ENCODE measurements at regions not wholly inside any gene's neighbourhood (a gene's known extent, or its start where the extent isn't known, plus 50 kb on each side); places are given as distances from the start of the nearest gene placed in this dataset.
"Not testable (repeated sequence)": the region's sequence is repeated elsewhere in the genome, so short reads cannot be mapped to it uniquely, and the experiment has no call there.

- DNase-seq = no peak
- no peaks in the 10 kb centered on the region for H3K36me3 Mint-ChIP-seq (ENCODE audit: low read depth)
- ChIA-PET POLR2A (no interaction called here), CTCF (no interaction called here)
- H3K4me1 Mint-ChIP-seq (ENCODE audit: low read depth) = no peaks in the 10 kb centered on the region
- H3K9me3 Mint-ChIP-seq = no peaks in the 10 kb centered on the region
- Histone ChIP-seq H3K27me3 (ENCODE audit: control insufficient read depth in 1 of 2, insufficient read depth in 2 of 2, low read length in 2 of 2) (no peaks in the 10 kb centered on the region), H3K27ac (ENCODE audit: low read depth in 1 of 2, low read length in 2 of 2) (no peak overlapping the region), H3K36me3 (ENCODE audit: insufficient read depth, low read length) (no peaks in the 10 kb centered on the region), H3K4me1 (ENCODE audit: insufficient read depth, low read length) (no peaks in the 10 kb centered on the region), H3K4me3 (ENCODE audit: low read length) (no peak overlapping the region), H3K9me3 (ENCODE audit: control insufficient read depth in 1 of 2, insufficient read depth in 1 of 2, low read length in 2 of 2) (no peaks in the 10 kb centered on the region)
- no peak overlapping the region for H3K4me3 Mint-ChIP-seq
- intact Hi-C loops (cut with DNase I, micrococcal nuclease) = no loop called here
- peaks cover 15% of the 10 kb centered on the region for H3K27me3 Mint-ChIP-seq
- no peak overlapping the region for H3K27ac Mint-ChIP-seq
- ATAC-seq (ENCODE audit: poor library complexity) = no peak
- no peak for TF ChIP-seq CTCF (IDR thresholded peaks at IDR 0.05)
Measured at GRCh38 chr7:130794619-130794922, 60.6 kb upstream of the KLF14 start.

- H3K4me3 Mint-ChIP-seq; H3K4me1 Mint-ChIP-seq (ENCODE audit: low read depth); H3K9me3 ChIP-seq (ENCODE audit: control insufficient read depth in 1 of 2, insufficient read depth in 1 of 2, low read length in 2 of 2); H3K9me3 Mint-ChIP-seq; CTCF ChIA-PET; ATAC-seq (ENCODE audit: poor library complexity); H3K27ac Mint-ChIP-seq; intact Hi-C loops (cut with DNase I, micrococcal nuclease); H3K27ac ChIP-seq (ENCODE audit: low read depth in 1 of 2, low read length in 2 of 2); H3K36me3 Mint-ChIP-seq (ENCODE audit: low read depth); H3K4me3 ChIP-seq (ENCODE audit: low read length); H3K36me3 ChIP-seq (ENCODE audit: insufficient read depth, low read length); POLR2A ChIA-PET; H3K4me1 ChIP-seq (ENCODE audit: insufficient read depth, low read length); H3K27me3 ChIP-seq (ENCODE audit: control insufficient read depth in 1 of 2, insufficient read depth in 2 of 2, low read length in 2 of 2); DNase-seq: not testable (repeated sequence)
- H3K27me3 Mint-ChIP-seq = peaks cover 30% of the 10 kb centered on the region
Measured at GRCh38 chr7:130796425-130796824, 62.4 kb upstream of the KLF14 start.

GRCh38 chr7:130803127-130803526 is 69.1 kb upstream of the KLF14 start:
- ChIA-PET CTCF (no interaction called here), POLR2A (no interaction called here)
- no peak overlapping the region for H3K4me3 Mint-ChIP-seq
- no peaks in the 10 kb centered on the region for H3K4me1 Mint-ChIP-seq (ENCODE audit: low read depth)
- peaks cover 0 to 2% of the 10 kb centered on the region in 2 experiments for H3K27me3 ChIP-seq (ENCODE audit: control insufficient read depth in 1 of 2, insufficient read depth in 2 of 2, low read length in 2 of 2)
- no peaks in the 10 kb centered on the region for H3K4me1 ChIP-seq (ENCODE audit: insufficient read depth, low read length)
- H3K9me3 Mint-ChIP-seq = no peaks in the 10 kb centered on the region
- intact Hi-C loops (cut with DNase I, micrococcal nuclease) = no loop called here
- peaks cover 36% of the 10 kb centered on the region for H3K27me3 Mint-ChIP-seq
- H3K36me3 ChIP-seq (ENCODE audit: insufficient read depth, low read length) = no peaks in the 10 kb centered on the region
- no peaks in the 10 kb centered on the region for H3K9me3 ChIP-seq (ENCODE audit: control insufficient read depth in 1 of 2, insufficient read depth in 1 of 2, low read length in 2 of 2)
- H3K27ac Mint-ChIP-seq = no peak overlapping the region
- no peak overlapping the region for H3K27ac ChIP-seq (ENCODE audit: low read depth in 1 of 2, low read length in 2 of 2)
- no peak overlapping the region for H3K4me3 ChIP-seq (ENCODE audit: low read length)
- TF ChIP-seq CTCF (IDR thresholded peaks at IDR 0.05) = no peak
- ATAC-seq (ENCODE audit: poor library complexity) (no peak), DNase-seq (no peak)
- no peaks in the 10 kb centered on the region for H3K36me3 Mint-ChIP-seq (ENCODE audit: low read depth)

- Histone ChIP-seq H3K4me3 (ENCODE audit: low read length) (no peak overlapping the region), H3K27me3 (ENCODE audit: control insufficient read depth in 1 of 2, insufficient read depth in 2 of 2, low read length in 2 of 2) (peaks cover 0 to 2% of the 10 kb centered on the region in 2 experiments), H3K9me3 (ENCODE audit: control insufficient read depth in 1 of 2, insufficient read depth in 1 of 2, low read length in 2 of 2) (no peaks in the 10 kb centered on the region), H3K27ac (ENCODE audit: low read depth in 1 of 2, low read length in 2 of 2) (no peak overlapping the region), H3K36me3 (ENCODE audit: insufficient read depth, low read length) (no peaks in the 10 kb centered on the region), H3K4me1 (ENCODE audit: insufficient read depth, low read length) (no peaks in the 10 kb centered on the region)
- Mint-ChIP-seq H3K27me3 (peaks cover 27% of the 10 kb centered on the region), H3K36me3 (ENCODE audit: low read depth) (no peaks in the 10 kb centered on the region), H3K9me3 (no peaks in the 10 kb centered on the region), H3K27ac (no peak overlapping the region), H3K4me1 (ENCODE audit: low read depth) (no peaks in the 10 kb centered on the region), H3K4me3 (no peak overlapping the region)
- intact Hi-C loops (cut with DNase I, micrococcal nuclease) = no loop called here
- TF ChIP-seq CTCF (IDR thresholded peaks at IDR 0.05) = no peak
- CTCF ChIA-PET = no interaction called here
- ATAC-seq (ENCODE audit: poor library complexity) = no peak
- POLR2A ChIA-PET = no interaction called here
- no peak for DNase-seq
Measured at GRCh38 chr7:130804220-130804619, 70.2 kb upstream of the KLF14 start.

- H3K9me3 ChIP-seq (ENCODE audit: control insufficient read depth in 1 of 2, insufficient read depth in 1 of 2, low read length in 2 of 2); H3K27ac ChIP-seq (ENCODE audit: low read depth in 1 of 2, low read length in 2 of 2); H3K4me1 ChIP-seq (ENCODE audit: insufficient read depth, low read length); POLR2A ChIA-PET; H3K4me3 Mint-ChIP-seq; H3K36me3 Mint-ChIP-seq (ENCODE audit: low read depth); H3K4me1 Mint-ChIP-seq (ENCODE audit: low read depth); intact Hi-C loops (cut with DNase I, micrococcal nuclease); CTCF ChIA-PET; H3K4me3 ChIP-seq (ENCODE audit: low read length); ATAC-seq (ENCODE audit: poor library complexity); H3K36me3 ChIP-seq (ENCODE audit: insufficient read depth, low read length); H3K27me3 Mint-ChIP-seq; H3K27me3 ChIP-seq (ENCODE audit: control insufficient read depth in 1 of 2, insufficient read depth in 2 of 2, low read length in 2 of 2); H3K27ac Mint-ChIP-seq; H3K9me3 Mint-ChIP-seq; DNase-seq: not testable (repeated sequence)
Measured at GRCh38 chr7:130812819-130813218, 78.8 kb upstream of the KLF14 start.
